Astrocyte of the spinal cord (primary cell): ENCODE measurements at regions not wholly inside any gene's neighbourhood (a gene's known extent, or its start where the extent isn't known, plus 50 kb on each side); places are given as distances from the start of the nearest gene placed in this dataset.

Experiments
- DNase-seq: peaks from one replicate; pipeline ENCODE4 v3.0.0; 2011; ENCODE audit warnings: low read depth, low spot score
- H3K4me3 ChIP-seq: 2 replicates; pipeline ENCODE4 v1.5.1; 2011; ENCODE audit warnings: low read depth, mild to moderate bottlenecking, low read length, moderate library complexity
- CTCF ChIP-seq: IDR thresholded peaks from 2 replicates; pipeline ENCODE4 v1.5.1; 2012; ENCODE audit warnings: low read depth, mild to moderate bottlenecking, low read length, inconsistent platforms
- in situ Hi-C: cut with HindIII; loops from 2 replicates; pipeline ENCODE4 v1.10.0; 2017; ENCODE audit warnings: low sequenced_read_pairs

DNA sequence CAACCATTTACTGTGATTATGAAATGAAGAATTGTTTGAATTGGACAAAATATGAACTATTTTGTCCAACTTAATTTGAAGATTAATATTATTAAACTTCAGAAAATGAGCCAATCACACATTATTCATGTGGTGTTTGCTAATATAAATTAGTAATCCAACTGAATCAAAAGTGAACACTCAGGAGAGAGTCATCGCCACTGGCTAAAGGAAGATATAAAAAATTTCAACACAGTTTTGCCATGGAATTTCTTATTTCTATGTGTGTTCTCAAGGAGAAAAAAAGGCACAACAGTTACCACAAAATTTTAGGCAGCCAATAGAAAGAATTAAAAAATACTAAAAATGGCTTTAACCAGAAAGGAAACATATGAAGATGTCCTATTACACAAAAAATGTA is 2683.8 kb downstream of the PCDH9 start:
- DNase-seq, result no peak
- H3K4me3 ChIP-seq, result no peak overlapping the region
- in situ Hi-C loops, result no loop called here
- TF ChIP-seq CTCF, result no peak

- H3K4me3 ChIP-seq, result no peak overlapping the region
- no peak for DNase-seq
- TF ChIP-seq CTCF, result no peak
- in situ Hi-C loops, result no loop called here
Observed at GRCh38 chr13:64540976-64541375, 2689.2 kb downstream of the PCDH9 start.

DNA sequence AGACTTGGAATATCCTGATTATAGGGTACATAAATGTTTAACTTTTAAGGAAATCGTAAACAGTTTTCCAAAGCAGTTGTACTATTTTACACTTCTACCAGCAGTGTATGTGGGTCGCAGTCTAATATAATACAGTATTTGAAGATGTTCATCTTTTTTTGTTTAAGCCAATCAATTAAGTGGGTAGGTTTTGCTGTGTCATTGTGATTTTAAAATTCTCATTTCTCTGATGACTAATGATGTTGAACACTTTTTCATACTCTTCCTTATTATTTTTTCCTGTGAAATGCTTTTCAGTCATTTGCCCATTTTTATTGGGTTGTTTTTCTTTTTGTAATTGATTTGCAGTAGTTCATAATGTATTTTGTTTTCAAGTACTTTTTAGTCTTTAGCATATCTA is 2689.7 kb downstream of the PCDH9 start:
- in situ Hi-C loops, result no loop called here
- H3K4me3 ChIP-seq, result no peak overlapping the region
- DNase-seq, result no peak
- TF ChIP-seq CTCF, result no peak

DNA sequence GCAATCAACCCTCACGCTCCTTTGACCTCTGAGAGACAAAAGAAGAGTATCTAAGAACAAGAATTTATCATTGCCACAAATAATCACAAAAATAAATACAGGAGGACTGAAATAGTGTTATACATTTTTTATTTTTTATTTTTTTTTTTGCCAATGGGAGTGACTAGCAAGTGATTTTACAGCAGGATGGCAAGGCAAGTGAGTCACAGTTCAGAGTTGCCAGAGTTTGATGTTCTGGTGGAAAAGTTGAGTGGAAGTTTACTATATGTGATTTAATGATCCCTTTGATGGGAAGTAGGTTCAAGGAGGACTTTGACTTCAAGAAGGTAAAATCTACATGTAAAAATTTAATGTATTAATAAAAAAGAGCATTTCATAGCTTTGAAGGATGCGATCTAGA is 2691.4 kb downstream of the PCDH9 start:
- in situ Hi-C loops, result no loop called here
- no peak for DNase-seq
- H3K4me3 ChIP-seq, result no peak overlapping the region
- TF ChIP-seq CTCF, result no peak

GRCh38 chr13:64534302-64534701 is 2695.8 kb downstream of the PCDH9 start:
- H3K4me3 ChIP-seq, result no peak overlapping the region
- TF ChIP-seq CTCF, result no peak
- in situ Hi-C loops, result no loop called here
- DNase-seq, result no peak

DNA sequence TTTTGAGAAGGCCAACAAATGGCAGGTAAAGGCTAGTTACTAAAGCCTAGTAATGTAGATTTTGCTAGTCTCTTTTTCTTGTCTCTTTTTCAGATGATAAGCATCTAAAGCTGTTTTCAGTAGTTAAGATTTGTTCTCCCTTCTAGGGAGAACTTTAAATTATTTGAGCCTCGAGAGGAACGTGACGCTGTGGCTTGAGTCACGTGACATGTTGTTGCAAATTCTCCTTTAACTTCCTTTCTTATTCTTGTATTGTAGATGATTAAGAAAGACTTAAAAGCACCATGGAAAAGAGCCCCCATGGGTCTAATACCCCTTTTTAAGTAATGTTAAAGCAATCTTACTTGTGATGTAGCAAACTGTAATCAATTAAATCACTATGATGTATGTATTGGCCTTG is 2698.7 kb downstream of the PCDH9 start:
- in situ Hi-C loops, result no loop called here
- TF ChIP-seq CTCF, result no peak
- DNase-seq, result no peak
- H3K4me3 ChIP-seq, result no peak overlapping the region

DNA sequence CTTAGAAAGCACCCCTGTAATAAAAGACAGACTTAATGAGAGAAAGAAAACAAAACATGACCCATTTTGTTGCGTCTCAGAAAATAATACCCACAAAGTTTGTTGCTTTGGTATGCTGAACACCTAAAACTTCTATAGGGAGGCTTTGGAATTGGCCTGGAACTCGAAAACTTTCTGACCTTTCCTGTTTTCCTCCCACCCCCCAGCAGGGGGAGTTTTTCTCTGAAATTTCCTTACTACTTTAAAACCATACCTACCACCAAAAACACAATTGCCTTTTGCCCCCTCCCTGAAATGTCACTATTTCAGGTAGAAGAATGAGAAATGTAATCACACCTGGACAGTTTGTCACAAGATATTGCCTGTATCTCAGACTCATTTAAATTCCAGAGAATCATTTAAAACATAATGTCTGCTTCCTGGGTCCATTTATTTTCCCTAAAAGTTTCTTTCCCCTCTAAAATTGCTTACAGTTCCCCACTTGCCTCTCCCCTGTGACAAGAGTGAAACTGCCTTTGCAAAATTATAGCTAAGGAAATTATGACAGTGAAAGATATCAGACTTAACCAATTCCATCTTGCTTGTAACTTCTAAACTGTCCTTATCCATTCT is 2700.2 kb downstream of the PCDH9 start:
- peak; percentile 62 for TF ChIP-seq CTCF

More for the DNA sequence above, 2700.2 kb downstream of the PCDH9 start:
- DNase-seq, result peak; percentile 11
- in situ Hi-C loops, result no loop called here
- H3K4me3 ChIP-seq, result no peak overlapping the region
